ENCODE measurements at regions not wholly inside any gene's neighbourhood (a gene's known extent, or its start where the extent isn't known, plus 50 kb on each side); places are given as distances from the start of the nearest gene placed in this dataset.

- TF ChIP-seq CTCF (IDR thresholded peaks at IDR 0.05) = no peak
- no peak for TF ChIP-seq POLR2AphosphoS5 (IDR thresholded peaks at IDR 0.05)
- no peak for TF ChIP-seq POLR2A (IDR thresholded peaks at IDR 0.05)
These were observed 178.3 kb upstream of the MPDZ start for GRCh38 chr9:13457795-13458194.

Data from gastroesophageal sphincter (tissue), 3 donors.